GM18519 (cell line): ENCODE measurements at regions not wholly inside any gene's neighbourhood (a gene's known extent, or its start where the extent isn't known, plus 50 kb on each side); places are given as distances from the start of the nearest gene placed in this dataset.

Experiments used
- ATAC-seq: cut with Tn5 transposase; IDR thresholded peaks from one replicate; pipeline ENCODE4 v1.9.1; 2021; ENCODE audit warnings: mild to moderate bottlenecking, moderate library complexity; ENCODE audit not compliant: unreplicated experiment, low FRiP score

GRCh38 chr4:156710365-156711192, 261.0 kb downstream of the PDGFC start:
- ATAC-seq, result no peak

GRCh38 chr4:156705311-156705710, 266.3 kb downstream of the PDGFC start:
- ATAC-seq, result no peak

- ATAC-seq, result no peak
These were observed 276.4 kb downstream of the PDGFC start for GRCh38 chr4:156695163-156695562.

- no peak for ATAC-seq
These were observed 277.2 kb downstream of the PDGFC start for GRCh38 chr4:156694413-156694812.

- ATAC-seq, result no peak
These were observed 278.0 kb downstream of the PDGFC start for GRCh38 chr4:156693557-156693956.

GRCh38 chr4:156692016-156692415, 279.6 kb downstream of the PDGFC start:
- no peak for ATAC-seq

- ATAC-seq, result no peak
These were observed 281.0 kb downstream of the PDGFC start for GRCh38 chr4:156690572-156690971.

GRCh38 chr4:156686120-156686519, 285.5 kb downstream of the PDGFC start:
- no peak for ATAC-seq

GRCh38 chr4:156685308-156685707, 286.3 kb downstream of the PDGFC start:
- ATAC-seq, result no peak

GRCh38 chr4:156677656-156678055, 293.9 kb downstream of the PDGFC start:
- ATAC-seq, result no peak

GRCh38 chr4:156677131-156677531, 294.5 kb downstream of the PDGFC start:
- no peak for ATAC-seq

GRCh38 chr4:156676116-156676851, 295.3 kb downstream of the PDGFC start:
- ATAC-seq, result no peak

GRCh38 chr4:156673483-156673882, 298.1 kb downstream of the PDGFC start:
- ATAC-seq, result no peak

GRCh38 chr4:156672492-156673305, 298.9 kb downstream of the PDGFC start:
- ATAC-seq, result no peak

- ATAC-seq, result no peak
These were observed 305.7 kb downstream of the PDGFC start for GRCh38 chr4:156665780-156666366.

GRCh38 chr4:156663663-156664062, 307.9 kb downstream of the PDGFC start:
- no peak for ATAC-seq

- ATAC-seq, result no peak
These were observed 308.7 kb downstream of the PDGFC start for GRCh38 chr4:156662921-156663320.

GRCh38 chr4:156661555-156661954, 310.0 kb downstream of the PDGFC start:
- ATAC-seq, result no peak

- no peak for ATAC-seq
These were observed 311.1 kb downstream of the PDGFC start for GRCh38 chr4:156660465-156660864.

- no peak for ATAC-seq
These were observed 311.6 kb downstream of the PDGFC start for GRCh38 chr4:156659983-156660382.

- ATAC-seq, result no peak
These were observed 312.0 kb downstream of the PDGFC start for GRCh38 chr4:156659570-156659969.
